Type B pancreatic cell (in vitro differentiated cells): ENCODE measurements at regions not wholly inside any gene's neighbourhood (a gene's known extent, or its start where the extent isn't known, plus 50 kb on each side); places are given as distances from the start of the nearest gene placed in this dataset.

Experiments used
- DNase-seq: peaks from one replicate; pipeline ENCODE4 v3.0.0; 2021; ENCODE audit warnings: mixed read lengths; ENCODE audit not compliant: unreplicated experiment; ENCODE audit errors: extremely low spot score
- H3K27ac Mint-ChIP-seq: 2 replicates; pipeline ENCODE4 v1.8.0; 2021; ENCODE audit warnings: mild to moderate bottlenecking, mixed read lengths
- H3K27me3 Mint-ChIP-seq: 2 replicates; pipeline ENCODE4 v1.8.0; 2021; ENCODE audit warnings: mixed read lengths
- H3K36me3 Mint-ChIP-seq: 2 replicates; pipeline ENCODE4 v1.8.0; 2021; ENCODE audit warnings: mixed read lengths
- H3K4me1 Mint-ChIP-seq: one replicate; pipeline ENCODE4 v1.8.0; 2021; ENCODE audit warnings: mixed read lengths; ENCODE audit not compliant: unreplicated experiment
- H3K4me3 Mint-ChIP-seq: 2 replicates; pipeline ENCODE4 v1.8.0; 2021; ENCODE audit warnings: mild to moderate bottlenecking, mixed read lengths
- H3K9me3 Mint-ChIP-seq: 2 replicates; pipeline ENCODE4 v1.8.0; 2021; ENCODE audit warnings: mixed read lengths
- CTCF ChIP-seq: fragments of 200-600 bp; sonication (generic); conservative IDR thresholded peaks from 2 replicates; pipeline ENCODE4 v1.5.0; 2021; ENCODE audit warnings: antibody characterized with exemption, mild to moderate bottlenecking

GRCh38 chr16:85490407-85491057 lies 122.6 kb upstream of the GSE1 start:
- TF ChIP-seq CTCF, result no peak
- Mint-ChIP-seq H3K4me1 (peaks cover 34% of the 10 kb centered on the region), H3K27me3 (peaks cover 2% of the 10 kb centered on the region), H3K27ac (no peak overlapping the region), H3K9me3 (no peaks in the 10 kb centered on the region), H3K36me3 (no peaks in the 10 kb centered on the region), H3K4me3 (no peak overlapping the region)
- no peak for DNase-seq

- peaks cover 34% of the 10 kb centered on the region for H3K4me1 Mint-ChIP-seq
- H3K27ac Mint-ChIP-seq, result peak overlapping the region; percentile 64
- H3K4me3 Mint-ChIP-seq, result no peak overlapping the region
Observed at GRCh38 chr16:85491058-85491771, 121.9 kb upstream of the GSE1 start.

GRCh38 chr16:85491798-85492294 lies 121.3 kb upstream of the GSE1 start:
- H3K4me1 Mint-ChIP-seq, result peaks cover 34% of the 10 kb centered on the region
- no peaks in the 10 kb centered on the region for H3K36me3 Mint-ChIP-seq
- no peak for DNase-seq
- peak overlapping the region; percentile 39 for H3K4me3 Mint-ChIP-seq
- no peak for TF ChIP-seq CTCF
- H3K27me3 Mint-ChIP-seq, result peaks cover 2% of the 10 kb centered on the region
- H3K9me3 Mint-ChIP-seq, result no peaks in the 10 kb centered on the region
- peak overlapping the region; percentile 86 for H3K27ac Mint-ChIP-seq

More at GRCh38 chr16:85491058-85491771, 121.9 kb upstream of the GSE1 start:
- no peak for DNase-seq
- Mint-ChIP-seq H3K27me3 (peaks cover 2% of the 10 kb centered on the region), H3K36me3 (no peaks in the 10 kb centered on the region), H3K9me3 (no peaks in the 10 kb centered on the region)
- TF ChIP-seq CTCF, result peak; percentile 75

- peaks cover 34% of the 10 kb centered on the region for H3K4me1 Mint-ChIP-seq
- H3K4me3 Mint-ChIP-seq, result no peak overlapping the region
- TF ChIP-seq CTCF, result no peak
- no peaks in the 10 kb centered on the region for H3K9me3 Mint-ChIP-seq
- no peaks in the 10 kb centered on the region for H3K36me3 Mint-ChIP-seq
- peak overlapping the region; percentile 86 for H3K27ac Mint-ChIP-seq
- peaks cover 2% of the 10 kb centered on the region for H3K27me3 Mint-ChIP-seq
- DNase-seq, result no peak
Observed at GRCh38 chr16:85492295-85492864, 120.7 kb upstream of the GSE1 start.

- H3K27me3 Mint-ChIP-seq, result peaks cover 4% of the 10 kb centered on the region
- no peaks in the 10 kb centered on the region for H3K9me3 Mint-ChIP-seq
- peak overlapping the region; percentile 8 for H3K27ac Mint-ChIP-seq
- no peak for DNase-seq
- no peak for TF ChIP-seq CTCF
- H3K36me3 Mint-ChIP-seq, result no peaks in the 10 kb centered on the region
- no peak overlapping the region for H3K4me3 Mint-ChIP-seq
- H3K4me1 Mint-ChIP-seq, result peaks cover 27% of the 10 kb centered on the region
Observed at GRCh38 chr16:85494315-85494714, 118.8 kb upstream of the GSE1 start.
